ENCODE measurements at regions not wholly inside any gene's neighbourhood (a gene's known extent, or its start where the extent isn't known, plus 50 kb on each side); places are given as distances from the start of the nearest gene placed in this dataset.

DNA sequence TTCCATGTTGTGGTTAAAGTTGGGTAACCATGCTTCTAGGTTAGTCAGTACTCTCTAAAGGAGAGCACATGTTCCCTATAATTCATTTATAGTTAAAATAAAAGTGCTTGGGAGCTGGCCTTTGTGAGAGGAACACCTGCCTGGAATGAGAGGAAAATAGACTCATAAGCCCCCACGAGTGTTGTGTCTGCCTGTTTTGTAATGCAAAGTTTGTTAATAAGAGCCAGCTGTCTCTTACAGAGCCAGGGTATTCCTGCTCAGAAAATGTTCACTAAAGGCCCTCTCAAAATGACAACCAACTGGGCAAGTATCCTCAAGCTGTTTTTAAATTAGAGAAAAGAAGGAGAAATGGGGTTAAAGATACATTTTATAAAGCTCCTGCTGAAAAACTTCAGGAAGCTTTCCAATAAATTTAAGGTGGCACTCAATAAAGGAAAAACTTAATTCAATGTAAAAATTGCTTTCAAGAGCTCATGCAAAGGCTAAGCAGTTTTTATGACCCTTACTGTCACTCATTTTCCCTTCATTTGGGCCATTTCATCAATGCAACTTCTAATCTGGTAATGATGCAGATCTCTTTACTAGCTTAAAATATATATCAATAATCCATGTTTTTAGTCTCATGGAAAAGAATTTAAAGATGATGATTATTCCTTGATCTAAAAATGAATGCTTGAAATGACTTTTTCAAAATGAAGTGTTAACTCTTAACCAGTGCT, 793.6 kb downstream of the STPG2 start:
- TF ChIP-seq CTCF (IDR thresholded peaks at IDR 0.05; ENCODE audit: low read depth, low read length, poor library complexity, severe bottlenecking) (no peak), EZH2phosphoT487 (IDR thresholded peaks at IDR 0.05; ENCODE audit: borderline replicate concordance, low read length) (no peak)

All from DOHH2 (cell line).